A549 (cell line): ENCODE measurements at regions not wholly inside any gene's neighbourhood (a gene's known extent, or its start where the extent isn't known, plus 50 kb on each side); places are given as distances from the start of the nearest gene placed in this dataset.

Experiments
- ATAC-seq, 2 experiments: fragments of 200-7000 bp in 1 of 2; fragments of >200 bp in 1 of 2; cut with Nextera tagmentation in 1 of 2; cut with Tn5 transposase in 1 of 2; 3 replicates each; pipeline versions ENCODE4 v1.8.0 to v1.9.1; 2018 to 2020; ENCODE audit warnings: mild to moderate bottlenecking in 1 of 2, moderate library complexity in 1 of 2
- CTCF ChIA-PET: fragments of 300-600 bp; sonication (Branson Sonifier 250); formaldehyde crosslinking; extraction: SDS; loops from one replicate; lab custom pipeline; 2021; ENCODE audit warnings: antibody characterized with exemption, inconsistent platforms; lab: Yijun Ruan, JAX
- POLR2A ChIA-PET: fragments of 350-600 bp; formaldehyde crosslinking; extraction: SDS; loops from one replicate; lab custom pipeline; 2021; ENCODE audit warnings: antibody characterized with exemption, inconsistent platforms; lab: Yijun Ruan, JAX
- DNase-seq, 2 experiments: peaks; one replicate each; pipeline versions ENCODE4 v3.0.0 to v3.0.0-alpha.2; 2011 to 2016; ENCODE audit warnings: low read depth in 1 of 2, low spot score in 1 of 2
- FAIRE-seq: peaks from 2 replicates; lab custom pipeline; 2011; peaks lifted over from hg19 to GRCh38; lab: Jason Lieb, UNC
- H3K27ac ChIP-seq, 2 experiments: fragments of >200 bp; sonication (Bioruptor Twin); formaldehyde crosslinking; 3 replicates each; pipeline ENCODE4 v1.5.1; 2016 to 2017
- H3K4me1 ChIP-seq: fragments of >200 bp; sonication (Bioruptor Twin); formaldehyde crosslinking; 3 replicates; pipeline ENCODE4 v1.6.1; 2016
- H3K4me2 ChIP-seq: fragments of >200 bp; sonication (Bioruptor Twin); formaldehyde crosslinking; 3 replicates; pipeline ENCODE4 v1.6.1; 2016
- H3K4me3 ChIP-seq: fragments of >200 bp; sonication (Bioruptor Twin); formaldehyde crosslinking; 3 replicates; pipeline ENCODE4 v1.5.1; 2016
- H3K9me3 ChIP-seq: fragments of >200 bp; sonication (Bioruptor Twin); formaldehyde crosslinking; 3 replicates; pipeline ENCODE4 v1.6.1; 2016
- ATOH8 ChIP-seq: fragments of 250-450 bp; sonication (Bioruptor Pico); IDR thresholded peaks from 2 replicates; pipeline ENCODE4 v1.5.0; 2020; ENCODE audit warnings: low read depth, mild to moderate bottlenecking, moderate library complexity
- BHLHE40 ChIP-seq: IDR thresholded peaks from 2 replicates; pipeline ENCODE4 v1.6.1; 2012; ENCODE audit warnings: low read depth, low read length, inconsistent platforms
- CEBPB ChIP-seq, 2 experiments: fragments of >200 bp in 1 of 2; sonication (Bioruptor Twin) in 1 of 2; formaldehyde crosslinking in 1 of 2; IDR thresholded peaks; 2 replicates each; pipeline ENCODE4 v1.6.1; 2012 to 2016
- ELK1 ChIP-seq: fragments of 150-350 bp; IDR thresholded peaks from 2 replicates; pipeline ENCODE4 v1.6.1; 2014; ENCODE audit warnings: low read depth, mild to moderate bottlenecking, low read length
- EP300 ChIP-seq, 2 experiments: fragments of >200 bp; sonication (Bioruptor Twin); formaldehyde crosslinking; IDR thresholded peaks; 2 replicates in 1 of 2; 3 replicates in 1 of 2; pipeline ENCODE4 v1.6.1; 2016 to 2017
- ESRRA ChIP-seq: fragments of 150-350 bp; IDR thresholded peaks from 2 replicates; pipeline ENCODE4 v1.6.1; 2014; ENCODE audit warnings: mild to moderate bottlenecking, low read length, borderline replicate concordance
- HEYL ChIP-seq: fragments of 250-450 bp; sonication (Bioruptor Pico); IDR thresholded peaks from 2 replicates; pipeline ENCODE4 v1.8.0; 2021; ENCODE audit warnings: mild to moderate bottlenecking, moderate library complexity
- JUNB ChIP-seq: fragments of >200 bp; sonication (Bioruptor Twin); formaldehyde crosslinking; IDR thresholded peaks from 2 replicates; pipeline ENCODE4 v1.6.1; 2016
- MAFK ChIP-seq: fragments of 450-650 bp; IDR thresholded peaks from 2 replicates; pipeline ENCODE4 v1.6.1; 2014; ENCODE audit not compliant: partially characterized antibody
- NFE2L2 ChIP-seq: fragments of 150-350 bp; conservative IDR thresholded peaks from 2 replicates; pipeline ENCODE4 v1.6.1; 2014; ENCODE audit warnings: low read length
- PBX3 ChIP-seq: IDR thresholded peaks from 2 replicates; pipeline ENCODE4 v1.6.1; 2012
- RARB ChIP-seq: fragments of 250-450 bp; sonication (Bioruptor Pico); IDR thresholded peaks from 2 replicates; pipeline ENCODE4 v1.8.0; 2021; ENCODE audit warnings: mild to moderate bottlenecking, moderate library complexity
- RFX5 ChIP-seq: fragments of 450-650 bp; IDR thresholded peaks from 2 replicates; pipeline ENCODE4 v1.7.1; 2014; ENCODE audit warnings: antibody characterized with exemption, mild to moderate bottlenecking, moderate library complexity
- TFCP2L1 ChIP-seq: fragments of 250-450 bp; sonication (Bioruptor Pico); IDR thresholded peaks from 2 replicates; pipeline ENCODE4 v1.5.0; 2021; ENCODE audit warnings: mild to moderate bottlenecking
- USF2 ChIP-seq: fragments of 450-650 bp; IDR thresholded peaks from 2 replicates; pipeline ENCODE4 v1.6.1; 2014; ENCODE audit warnings: antibody characterized with exemption
- ZFP36 ChIP-seq: fragments of 450-650 bp; IDR thresholded peaks from 2 replicates; pipeline ENCODE4 v1.6.1; 2014; ENCODE audit warnings: borderline replicate concordance; ENCODE audit not compliant: partially characterized antibody
- ZSCAN20 ChIP-seq: fragments of 250-450 bp; sonication (Bioruptor Pico); IDR thresholded peaks from 2 replicates; pipeline ENCODE4 v1.8.0; 2022; ENCODE audit warnings: mild to moderate bottlenecking, moderate library complexity
- WGBS: methylation state at CpG from one replicate; pipeline ENCODE4 v1.1.6; 2017; ENCODE audit errors: missing lambda C conversion rate; 5-methylcytosine and 5-hydroxymethylcytosine counted together
- TF ChIP-seq, protein P1 (sequence below): IDR thresholded peaks from 2 replicates; pipeline ENCODE4 v1.6.1; 2012; ENCODE audit warnings: low read depth, borderline replicate concordance
- TF ChIP-seq, protein P2 (sequence below): IDR thresholded peaks from 2 replicates; pipeline ENCODE4 v1.6.1; 2012

- Histone ChIP-seq H3K9me3 (no peaks in the 10 kb centered on the region), H3K27ac (no peak overlapping the region)
- no peak for ATAC-seq
- TF ChIP-seq RARB (no peak), EP300 (IDR thresholded peaks at IDR 0.05) (no peak), ZFP36 (no peak), RFX5 (no peak), BHLHE40 (no peak)
- TF ChIP-seq, all 56 proteins: peak for 0
- ChIA-PET CTCF (interaction anchor here (0.8 kb wide), 1 partner anchor 711 kb away, joined by 3 read pairs; no protein-coding TSS in a partner anchor), POLR2A (no interaction called here)
- no peak overlapping the region for H3K4me3 ChIP-seq
- FAIRE-seq = no peak
- H3K4me2 ChIP-seq = no peak overlapping the region
- no peaks in the 10 kb centered on the region for H3K4me1 ChIP-seq
- no peak for DNase-seq
These were observed 320.1 kb upstream of the CWC22 start for GRCh38 chr2:180327185-180327584.

- no peak overlapping the region for H3K27ac ChIP-seq
- H3K4me2 ChIP-seq = no peak overlapping the region
- no peaks in the 10 kb centered on the region for H3K9me3 ChIP-seq
- no peaks in the 10 kb centered on the region for H3K4me1 ChIP-seq
- ChIA-PET CTCF (no interaction called here), POLR2A (no interaction called here)
- no peak for TF ChIP-seq NFE2L2
- TF ChIP-seq MAFK = peak; percentile 14
- no peak for TF ChIP-seq ELK1
- no peak for TF ChIP-seq RFX5
- ATAC-seq (no peak), FAIRE-seq (no peak), DNase-seq (no peak)
- WGBS = 74% methylated on average over 2 of the region's 2 CpGs
- H3K4me3 ChIP-seq = no peak overlapping the region
These were observed 318.5 kb upstream of the CWC22 start for GRCh38 chr2:180325416-180326120.

DNA sequence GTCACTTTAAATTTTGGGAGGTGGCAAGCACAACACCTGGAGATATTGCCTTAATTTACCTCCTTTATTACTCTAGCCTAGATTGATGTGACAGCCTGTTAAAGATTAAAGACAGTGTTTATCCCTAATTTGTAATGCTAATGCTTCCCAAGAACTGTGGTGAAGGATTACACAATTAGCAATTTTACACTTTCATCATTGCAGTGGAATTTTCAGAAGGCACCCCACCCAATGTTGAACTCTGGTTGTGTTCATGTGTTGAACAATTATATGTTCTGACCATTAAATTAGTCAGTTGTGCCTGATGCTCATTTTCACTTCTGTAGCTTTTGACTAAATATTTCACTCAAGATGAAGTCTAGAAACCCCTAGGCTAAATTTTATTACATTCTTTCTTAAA is 317.1 kb upstream of the CWC22 start:
- no peak for TF ChIP-seq ATOH8
- TF ChIP-seq, protein P1, sequence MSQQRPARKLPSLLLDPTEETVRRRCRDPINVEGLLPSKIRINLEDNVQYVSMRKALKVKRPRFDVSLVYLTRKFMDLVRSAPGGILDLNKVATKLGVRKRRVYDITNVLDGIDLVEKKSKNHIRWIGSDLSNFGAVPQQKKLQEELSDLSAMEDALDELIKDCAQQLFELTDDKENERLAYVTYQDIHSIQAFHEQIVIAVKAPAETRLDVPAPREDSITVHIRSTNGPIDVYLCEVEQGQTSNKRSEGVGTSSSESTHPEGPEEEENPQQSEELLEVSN = no peak
- TF ChIP-seq, protein P2, sequence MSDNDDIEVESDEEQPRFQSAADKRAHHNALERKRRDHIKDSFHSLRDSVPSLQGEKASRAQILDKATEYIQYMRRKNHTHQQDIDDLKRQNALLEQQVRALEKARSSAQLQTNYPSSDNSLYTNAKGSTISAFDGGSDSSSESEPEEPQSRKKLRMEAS = no peak
- TF ChIP-seq ZSCAN20 = no peak
- no peak for TF ChIP-seq HEYL (CRISPR knock-in tag)
- TF ChIP-seq JUNB = no peak
- no peak for TF ChIP-seq TFCP2L1 (CRISPR knock-in tag)
- no peak for TF ChIP-seq CEBPB (IDR thresholded peaks at IDR 0.05)
- TF ChIP-seq USF2 = no peak
- TF ChIP-seq BHLHE40 = no peak
- no peak for TF ChIP-seq ESRRA
- TF ChIP-seq MAFK = no peak
- no peak for TF ChIP-seq PBX3
- ChIA-PET POLR2A (no interaction called here), CTCF (no interaction called here)
- Histone ChIP-seq H3K4me1 (no peaks in the 10 kb centered on the region), H3K4me2 (no peak overlapping the region), H3K9me3 (no peaks in the 10 kb centered on the region), H3K27ac (no peak overlapping the region), H3K4me3 (no peak overlapping the region)
- DNase-seq (no peak), ATAC-seq (no peak), FAIRE-seq (no peak)
